GM19240 (cell line): ENCODE measurements at regions not wholly inside any gene's neighbourhood (a gene's known extent, or its start where the extent isn't known, plus 50 kb on each side); places are given as distances from the start of the nearest gene placed in this dataset.

Experiments
- DNase-seq: peaks from one replicate; pipeline ENCODE4 v3.0.0; 2011; ENCODE audit warnings: low spot score; ENCODE audit not compliant: insufficient read length

DNA sequence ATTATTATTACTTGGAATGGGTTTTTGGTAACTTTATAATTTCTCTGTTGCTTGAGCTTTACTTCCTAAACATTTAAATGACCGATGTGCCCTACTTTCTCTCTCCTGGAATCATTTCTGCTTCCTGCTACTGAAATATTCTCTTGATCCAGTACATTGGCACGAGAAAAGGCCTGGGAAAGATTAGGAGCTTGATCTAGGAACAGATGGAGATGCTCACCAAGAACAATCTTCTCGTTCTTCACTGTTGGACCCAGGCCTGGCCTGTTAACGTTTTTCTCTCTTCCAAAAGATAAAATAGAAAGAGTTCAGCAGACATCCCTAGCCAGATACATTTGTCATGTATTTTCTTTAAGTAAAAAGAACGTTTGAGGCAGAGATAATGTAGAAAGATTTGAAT, 1356.8 kb upstream of the CRIM1 start:
- DNase-seq, result no peak

DNA sequence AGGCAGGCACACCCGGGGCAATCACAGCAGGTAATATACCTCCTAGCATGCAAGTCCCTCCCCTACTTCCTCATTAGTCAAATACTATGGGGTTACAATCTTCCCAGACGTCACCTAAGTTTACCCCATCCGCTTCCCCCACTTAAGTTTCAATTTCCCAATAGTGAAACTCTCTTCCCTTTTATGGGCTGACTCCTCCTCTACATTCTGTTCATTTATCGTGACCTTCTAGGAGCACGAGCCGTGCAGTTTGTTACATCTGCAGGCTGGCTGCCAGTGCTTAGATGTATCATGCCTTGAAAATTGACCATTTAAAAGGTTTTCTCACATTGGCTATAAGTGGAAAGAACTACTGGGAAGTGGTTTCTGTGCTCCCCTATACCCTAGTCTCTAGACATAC, 1357.8 kb upstream of the CRIM1 start:
- no peak for DNase-seq

DNA sequence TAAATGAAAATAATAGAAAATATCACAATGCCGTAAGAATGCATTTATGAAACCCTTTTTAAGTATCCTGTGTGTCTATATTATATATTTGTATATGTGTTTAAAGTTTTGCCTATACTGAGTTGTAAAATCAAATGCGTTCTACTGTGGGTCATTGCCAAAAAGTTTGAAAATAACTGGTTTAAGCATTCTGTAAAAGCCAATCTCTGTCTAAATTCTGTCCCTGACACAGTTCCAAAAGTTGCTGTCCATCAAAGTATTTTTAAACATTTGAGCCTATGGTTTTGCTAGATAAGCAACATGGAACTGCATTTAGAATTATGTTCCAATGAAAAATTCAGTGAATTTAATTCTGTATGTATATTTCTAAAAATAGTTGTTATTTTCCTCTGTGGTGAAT, 1360.4 kb upstream of the CRIM1 start:
- no peak for DNase-seq

DNA sequence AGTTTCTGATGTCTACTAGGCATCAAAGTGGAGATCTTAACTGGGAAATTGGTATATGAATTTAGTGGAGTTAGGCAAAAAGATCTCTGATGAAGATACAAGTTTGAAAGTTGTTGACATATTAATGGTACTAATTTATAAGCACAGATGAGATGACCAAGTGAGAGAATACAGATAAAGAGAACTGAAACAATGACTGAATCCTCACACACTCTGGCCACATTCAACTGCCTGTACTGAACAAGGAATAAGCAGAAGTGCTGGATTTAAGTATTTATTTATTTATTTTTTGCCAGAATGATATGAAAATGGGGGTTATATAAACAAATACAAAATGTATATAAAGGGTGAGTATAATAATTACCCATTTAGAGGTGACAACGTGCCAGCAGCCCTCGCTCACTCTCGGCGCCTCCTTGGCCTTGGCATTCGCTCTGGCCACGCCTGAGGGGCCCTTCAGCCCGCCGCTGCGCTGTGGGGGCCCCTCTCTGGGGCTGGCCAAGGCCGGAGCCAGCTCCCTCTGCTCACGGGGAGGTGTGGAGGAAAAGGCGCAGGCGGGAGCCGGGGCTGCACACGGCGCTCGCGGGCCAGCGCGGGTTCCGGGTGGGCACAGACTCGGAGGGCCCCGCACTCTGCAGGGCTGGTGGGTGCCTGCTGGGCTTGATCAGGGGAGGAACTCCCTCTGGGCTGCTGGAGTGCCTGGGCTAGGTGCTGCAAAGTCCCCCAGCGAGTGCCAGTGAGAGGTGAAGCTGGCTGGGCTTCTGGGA, 1363.9 kb upstream of the CRIM1 start:
- DNase-seq, result no peak

DNA sequence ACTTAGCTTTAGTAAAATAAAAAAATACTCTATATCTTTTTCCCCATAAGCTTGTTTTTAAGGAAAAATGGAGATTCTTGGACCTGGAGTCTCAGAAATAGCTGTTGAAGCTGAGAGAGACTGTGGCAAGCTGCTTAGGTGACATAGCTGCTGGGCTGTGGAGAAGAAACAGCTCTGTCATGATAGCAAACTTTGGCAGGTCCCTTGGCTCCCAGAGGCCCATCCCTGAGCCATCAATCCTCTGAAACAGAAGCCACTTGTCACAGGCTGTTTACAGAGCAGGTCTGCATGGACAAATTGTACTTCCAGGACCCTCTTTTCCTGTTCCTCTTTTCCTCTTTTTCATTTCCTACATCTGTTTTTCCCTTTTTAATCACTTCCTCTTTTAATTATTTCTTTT, 1370.1 kb upstream of the CRIM1 start:
- DNase-seq, result no peak

DNA sequence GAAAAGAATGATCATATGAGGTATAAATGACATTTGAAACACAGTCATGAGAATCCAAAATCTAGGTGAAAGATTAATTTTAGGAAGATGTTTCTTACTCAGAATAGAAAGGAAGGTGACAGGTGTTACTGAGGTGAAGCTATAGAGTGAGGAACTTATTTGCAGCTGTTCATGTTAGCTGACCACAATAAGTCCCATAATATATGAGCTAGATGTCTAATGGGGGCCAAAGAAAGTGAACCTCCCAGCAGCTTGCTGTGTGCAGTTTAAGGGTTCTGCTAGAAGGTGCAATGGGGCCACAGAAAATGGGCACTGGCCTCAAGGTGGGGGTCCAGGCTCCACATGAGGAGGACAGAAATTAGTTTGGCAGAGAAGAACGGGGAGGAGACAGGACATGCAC, 1374.9 kb upstream of the CRIM1 start:
- no peak for DNase-seq

DNA sequence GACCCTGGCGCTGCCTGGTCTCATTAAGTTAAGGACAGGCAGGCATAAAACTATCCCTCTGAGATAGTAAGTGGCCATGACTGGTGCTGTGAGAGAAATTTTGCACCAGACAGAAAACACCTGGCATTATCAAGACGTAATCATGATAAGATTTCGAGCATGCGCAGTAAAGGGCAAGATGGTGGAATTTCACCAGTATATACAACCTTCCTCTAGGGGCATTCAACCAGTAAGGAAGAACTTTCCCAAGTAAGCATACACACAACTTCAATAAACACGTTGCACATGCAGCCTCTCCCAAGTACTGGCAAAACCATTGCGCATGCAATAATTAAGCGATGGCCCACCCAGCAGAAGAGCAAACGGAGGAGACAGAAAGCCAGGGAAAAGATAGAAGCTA, 1376.4 kb upstream of the CRIM1 start:
- no peak for DNase-seq

DNA sequence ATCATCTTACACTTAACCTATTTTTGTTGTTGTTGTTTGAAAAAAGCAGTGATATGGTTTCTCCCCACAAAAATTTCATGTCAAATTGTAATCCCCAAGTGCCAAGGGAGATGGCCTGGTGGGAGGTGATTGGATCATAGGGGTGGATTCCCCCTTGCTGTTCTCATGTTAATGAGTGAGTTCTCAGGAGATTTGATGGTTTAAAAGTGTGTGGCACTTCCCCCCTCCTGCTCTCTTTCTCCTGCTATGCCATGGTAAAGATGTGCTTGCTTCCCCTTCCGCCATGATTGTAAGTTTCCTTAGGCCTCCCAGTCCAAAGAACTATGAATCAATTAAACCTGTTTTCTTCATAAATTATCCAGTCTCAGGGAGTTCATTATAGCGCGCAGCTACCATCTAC, 1362.7 kb upstream of the FAM98A start:
- no peak for DNase-seq

DNA sequence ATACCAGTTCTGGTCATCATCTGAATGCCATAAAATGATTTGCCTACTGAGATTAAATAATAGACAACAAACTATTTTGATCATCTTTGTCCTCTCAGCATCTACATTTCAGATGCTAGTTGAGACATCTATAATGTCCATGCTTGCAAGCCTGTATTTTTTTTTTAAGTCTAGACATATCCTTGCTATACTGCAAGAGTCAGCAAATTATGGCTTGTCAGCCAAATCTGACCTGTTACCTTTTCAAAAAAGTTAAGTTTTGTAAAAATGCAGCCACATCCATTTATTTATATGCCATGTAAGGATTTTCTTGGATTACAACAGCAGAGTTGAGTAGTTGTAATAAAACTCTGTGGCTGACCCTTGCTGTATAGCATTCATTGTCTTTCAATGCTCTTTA, 1355.7 kb upstream of the FAM98A start:
- no peak for DNase-seq

DNA sequence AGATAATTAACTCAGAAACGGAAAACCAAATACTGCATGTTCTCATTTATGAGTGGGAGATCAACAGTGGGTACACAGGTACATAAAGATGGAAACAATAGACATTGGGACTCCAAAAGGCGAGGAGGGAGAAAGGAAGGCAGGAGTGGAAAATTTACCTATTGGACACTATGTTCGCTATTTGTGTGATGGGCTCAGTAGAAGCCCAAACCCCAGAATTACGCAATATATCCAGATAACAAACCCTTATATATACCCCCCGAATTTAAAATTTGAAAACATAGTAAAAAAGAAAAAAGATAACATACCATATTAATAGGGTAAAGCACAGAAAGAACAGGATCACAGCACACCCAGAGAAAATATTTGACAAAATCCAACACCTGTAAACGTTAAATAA, 1351.7 kb upstream of the FAM98A start:
- DNase-seq, result no peak

DNA sequence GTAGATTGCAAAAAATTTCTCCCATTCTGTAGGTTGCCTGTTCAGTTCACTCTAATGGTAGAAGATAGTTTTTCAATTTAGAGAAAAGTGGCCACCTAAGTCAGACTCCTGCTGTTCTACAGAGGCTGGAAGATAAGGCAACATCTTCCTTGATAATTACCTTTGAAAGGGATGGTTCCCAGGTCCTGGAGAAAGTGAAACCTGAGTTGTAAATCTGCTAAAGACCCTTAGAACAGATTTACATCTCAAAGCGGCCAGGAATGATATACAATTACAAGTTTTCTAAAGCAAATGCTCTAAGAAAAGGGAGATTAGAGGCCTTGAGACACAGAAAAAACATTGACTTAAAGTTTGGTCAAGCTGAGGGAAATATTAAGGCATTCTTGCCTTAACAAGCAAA, 1350.2 kb upstream of the FAM98A start:
- DNase-seq, result no peak

DNA sequence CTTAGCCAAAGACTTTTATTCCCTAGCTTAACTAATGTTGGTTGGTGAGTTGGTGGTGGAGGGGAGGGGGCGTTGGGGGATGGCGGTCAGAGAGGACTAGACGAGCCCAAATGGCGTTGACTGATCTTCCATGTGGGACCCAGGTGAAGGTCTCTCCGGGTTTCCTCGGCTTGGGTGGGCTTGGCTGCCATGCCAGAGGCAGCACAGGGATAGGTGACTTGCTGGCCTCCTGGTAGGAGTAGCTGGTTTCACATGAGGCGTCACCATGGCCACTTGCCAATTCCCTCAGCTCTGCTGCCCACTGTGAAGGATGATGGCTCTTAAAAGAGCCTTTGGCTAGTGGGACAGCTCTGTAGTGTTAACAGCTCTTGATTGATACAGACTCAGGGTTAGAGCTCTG, 1337.0 kb upstream of the FAM98A start:
- no peak for DNase-seq

DNA sequence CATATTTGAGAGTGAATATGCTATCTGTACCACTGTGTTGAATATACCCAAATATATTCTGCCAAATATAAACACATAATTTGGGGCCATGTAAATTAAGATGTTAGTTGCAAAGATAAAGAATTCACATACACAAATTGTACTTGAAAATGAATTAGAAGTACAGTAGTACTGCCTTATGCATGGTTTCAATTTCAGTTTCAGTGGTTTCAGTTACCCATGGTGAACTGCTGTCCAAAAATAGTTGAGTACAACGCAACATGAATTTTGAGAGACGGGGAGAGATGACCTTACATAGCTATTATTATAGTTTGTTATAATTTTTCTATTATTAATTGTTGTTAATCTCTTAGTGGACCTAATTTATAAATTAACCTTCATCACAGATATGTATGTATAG, 1313.0 kb upstream of the FAM98A start:
- DNase-seq, result no peak

DNA sequence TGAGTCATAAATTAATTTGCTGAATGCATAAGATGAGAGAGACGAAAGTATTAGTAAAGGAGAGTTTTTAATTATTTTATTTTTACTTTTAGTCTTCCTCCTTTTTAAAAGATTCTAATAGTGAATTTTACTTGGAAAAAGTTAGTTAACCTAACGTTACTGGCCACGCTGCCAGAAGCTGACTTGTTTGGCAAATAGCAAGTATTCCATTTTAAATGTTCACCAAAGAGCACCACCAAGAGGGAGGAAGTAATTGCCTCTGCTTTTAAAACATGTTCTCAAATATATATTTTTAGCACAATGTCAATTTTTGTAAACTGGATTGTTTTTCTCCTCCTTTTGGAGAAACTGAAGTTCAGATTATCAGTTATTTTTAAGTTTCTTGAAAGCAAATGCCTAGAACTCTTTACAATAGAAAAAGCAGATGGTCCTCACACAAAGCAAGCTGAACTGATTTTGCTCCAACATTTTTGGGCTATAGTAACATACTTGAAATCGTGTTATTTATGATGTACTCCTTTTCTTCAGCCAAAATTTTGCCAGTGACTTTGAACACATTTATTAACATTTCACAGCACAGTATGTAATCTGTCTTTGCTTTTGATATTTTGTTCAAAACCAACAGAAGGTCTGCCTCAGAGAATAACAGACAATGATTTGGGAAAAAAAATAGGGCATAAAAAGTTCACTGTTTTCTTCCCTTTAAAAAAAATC, 1311.0 kb upstream of the FAM98A start:
- no peak for DNase-seq

DNA sequence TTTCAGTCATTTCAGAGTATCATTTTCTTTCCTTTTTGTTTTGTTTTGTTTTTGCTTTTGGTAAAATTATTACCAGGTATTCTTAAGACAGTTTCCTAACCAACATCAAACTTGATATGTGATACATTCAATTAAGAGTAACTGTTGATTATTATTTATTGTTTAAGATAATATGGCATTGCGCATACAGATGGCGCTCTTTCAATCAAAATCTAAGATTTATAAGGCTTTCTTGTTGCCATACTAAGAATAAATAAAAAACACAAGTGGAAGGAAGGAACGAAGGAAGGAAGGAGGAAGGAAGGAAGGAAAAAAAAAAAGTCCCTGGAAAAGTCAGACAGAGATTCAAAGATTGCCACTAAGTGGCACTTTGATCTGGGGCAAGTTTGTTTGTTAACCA, 1308.7 kb upstream of the FAM98A start:
- DNase-seq, result no peak

DNA sequence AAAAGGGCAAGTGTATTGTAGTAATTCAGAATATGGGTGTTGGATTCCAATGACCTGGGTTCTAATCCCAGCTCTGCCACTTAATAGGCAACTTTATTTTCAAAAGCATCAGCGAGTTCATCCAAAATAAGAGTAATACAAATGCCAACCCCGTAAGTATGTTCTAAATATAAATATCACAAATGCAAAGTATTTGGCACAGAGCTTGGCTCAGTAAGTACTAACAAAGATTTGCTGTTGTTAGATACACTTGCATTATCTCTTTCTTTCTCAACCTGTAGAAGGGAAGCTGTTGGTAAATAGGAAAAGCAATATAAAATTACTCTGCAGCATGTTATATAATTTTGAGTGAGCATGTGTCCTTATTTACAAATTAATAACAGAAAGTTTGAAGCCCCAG, 1302.6 kb upstream of the FAM98A start:
- no peak for DNase-seq

DNA sequence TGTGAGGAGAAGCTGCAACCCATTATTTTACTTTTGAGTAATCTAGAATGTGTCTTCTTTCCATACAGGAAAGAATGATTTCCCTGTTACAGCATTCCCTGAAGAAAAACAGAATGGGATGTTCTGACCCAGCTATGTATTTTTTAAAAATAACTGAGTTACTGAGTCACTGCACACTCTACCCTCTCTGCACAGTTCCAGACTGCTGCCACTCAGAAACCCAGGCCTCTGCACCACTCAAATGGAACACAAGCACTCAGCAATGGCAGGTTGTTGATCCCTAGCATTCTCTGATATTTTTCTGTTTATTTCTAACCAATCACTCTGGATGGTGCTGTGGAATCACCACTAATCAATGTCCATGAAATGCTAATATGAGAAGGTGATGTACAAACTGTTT, 1300.0 kb upstream of the FAM98A start:
- DNase-seq, result no peak

DNA sequence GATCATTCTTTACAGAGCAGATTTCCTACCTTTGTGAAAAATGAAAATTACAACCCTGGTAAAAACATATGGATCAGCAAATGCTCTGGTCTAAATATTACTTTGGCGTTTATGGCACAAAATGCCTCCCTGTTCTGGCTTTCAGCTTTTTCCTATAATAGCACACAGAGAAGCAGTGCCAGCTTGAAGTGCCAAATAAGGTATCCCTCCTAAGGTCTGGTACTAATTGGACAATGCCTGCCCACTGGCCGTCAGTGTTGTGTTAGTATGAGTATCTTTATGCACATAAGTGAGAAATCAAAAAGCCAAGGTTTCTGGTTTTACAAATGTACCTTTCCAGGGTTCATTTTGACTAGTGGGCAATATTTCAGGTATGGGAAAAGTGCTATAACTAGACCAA, 1293.7 kb upstream of the FAM98A start:
- DNase-seq, result no peak

DNA sequence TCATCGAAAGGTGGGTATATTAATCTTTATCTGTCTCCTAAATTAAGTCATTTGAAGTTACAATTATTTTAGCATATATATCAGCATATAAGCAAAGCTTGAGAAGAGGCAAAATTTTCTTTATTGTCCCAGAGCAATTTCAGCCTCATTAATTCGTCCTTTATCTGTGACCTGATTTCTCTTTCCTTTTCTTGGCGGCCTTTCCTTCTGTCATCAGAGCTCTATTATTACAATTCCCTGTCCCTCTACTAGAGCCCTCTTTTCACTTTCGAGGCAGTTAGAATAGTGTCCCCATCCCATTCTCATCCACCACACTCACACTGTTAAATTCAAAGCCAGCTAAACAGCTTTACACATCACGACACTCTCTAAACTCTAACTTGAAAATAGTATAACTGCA, 1293.2 kb upstream of the FAM98A start:
- DNase-seq, result no peak

DNA sequence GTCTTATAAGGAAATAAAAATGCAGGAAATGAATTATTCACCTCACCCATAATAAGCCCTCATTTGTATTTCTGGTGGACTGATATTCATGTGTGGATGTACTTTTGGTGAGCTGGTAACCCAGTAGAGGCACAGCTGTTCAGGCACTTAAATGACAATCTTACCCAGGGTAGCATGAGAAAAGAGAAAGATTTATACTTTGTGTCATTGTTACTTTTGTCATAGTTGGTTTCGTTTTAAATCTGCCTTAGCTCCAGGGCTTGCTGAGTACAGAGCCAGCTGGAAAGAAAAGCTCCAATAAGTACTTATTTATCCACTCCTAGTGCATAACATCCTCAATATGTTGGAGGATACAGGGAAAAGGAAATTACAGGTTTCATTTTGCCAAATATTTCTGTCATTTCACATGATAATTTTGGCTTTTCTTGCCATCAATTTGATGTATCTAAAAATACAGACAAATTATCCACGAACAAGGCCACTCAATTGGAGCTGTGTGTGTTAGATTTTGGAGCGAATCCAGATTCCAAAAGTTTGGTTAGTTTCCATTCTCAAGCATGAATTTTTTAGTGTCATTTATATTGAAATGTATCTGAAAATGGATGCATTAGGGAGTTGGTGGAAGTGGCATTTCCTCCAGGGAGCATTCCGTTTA, 1276.1 kb upstream of the FAM98A start:
- no peak for DNase-seq

DNA sequence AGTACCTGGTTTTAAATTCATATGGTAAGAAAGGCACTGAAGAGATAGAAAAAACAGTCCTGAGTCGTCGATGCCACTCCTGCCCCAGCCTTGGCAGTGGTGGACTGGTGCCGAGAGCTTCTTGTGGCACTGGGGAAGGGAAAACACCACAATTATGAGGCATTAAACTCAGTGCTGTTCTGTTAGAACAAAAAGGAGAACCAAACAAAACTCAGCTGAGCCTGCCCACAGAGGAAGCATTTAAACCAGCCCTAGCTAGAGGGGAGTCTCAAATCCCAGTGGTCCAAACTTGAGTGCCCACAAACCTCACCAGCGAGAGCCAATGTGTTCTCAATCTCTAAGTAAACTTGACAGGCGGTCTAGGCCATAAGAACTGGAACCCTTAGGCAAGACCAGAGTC, 1254.5 kb upstream of the FAM98A start:
- no peak for DNase-seq

DNA sequence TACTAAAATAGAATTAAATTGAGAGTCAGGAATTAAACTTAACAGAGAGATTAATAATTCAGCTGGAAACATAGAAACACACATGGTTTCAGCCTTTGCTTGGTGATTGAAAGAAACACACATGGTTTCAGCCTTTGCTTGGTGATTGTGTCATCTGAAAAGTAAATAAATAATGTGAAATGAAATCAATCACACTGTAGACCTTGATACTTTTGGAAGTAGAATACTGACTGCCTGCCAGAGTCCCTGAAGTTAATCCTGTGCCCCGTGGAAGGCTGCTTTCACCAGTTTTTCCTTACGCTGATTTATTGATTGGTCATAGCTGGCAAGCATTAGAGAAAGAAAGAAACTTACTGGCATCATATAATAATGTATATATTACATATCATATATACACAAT, 1252.7 kb upstream of the FAM98A start:
- no peak for DNase-seq

DNA sequence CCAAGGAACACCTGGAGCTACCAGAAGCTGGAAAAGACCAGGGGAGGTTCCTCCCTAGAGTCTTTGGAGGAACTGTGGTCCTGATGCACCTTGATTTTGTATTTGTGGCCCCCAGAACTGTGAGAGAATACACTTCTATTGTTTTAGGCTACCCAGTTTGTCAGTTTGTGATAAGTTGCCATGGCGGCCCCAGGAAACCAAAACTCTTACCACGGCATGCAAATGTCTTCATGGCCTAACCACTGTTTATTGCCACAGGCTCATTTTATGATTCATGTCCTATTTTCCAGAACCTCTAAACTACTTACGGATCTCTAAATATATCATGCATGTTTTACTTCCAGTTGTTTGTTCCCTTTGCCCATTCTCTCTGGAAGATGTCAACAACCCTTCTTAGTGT, 1250.7 kb upstream of the FAM98A start:
- DNase-seq, result no peak
